ENCODE measurements at regions not wholly inside any gene's neighbourhood (a gene's known extent, or its start where the extent isn't known, plus 50 kb on each side); places are given as distances from the start of the nearest gene placed in this dataset.

DNA sequence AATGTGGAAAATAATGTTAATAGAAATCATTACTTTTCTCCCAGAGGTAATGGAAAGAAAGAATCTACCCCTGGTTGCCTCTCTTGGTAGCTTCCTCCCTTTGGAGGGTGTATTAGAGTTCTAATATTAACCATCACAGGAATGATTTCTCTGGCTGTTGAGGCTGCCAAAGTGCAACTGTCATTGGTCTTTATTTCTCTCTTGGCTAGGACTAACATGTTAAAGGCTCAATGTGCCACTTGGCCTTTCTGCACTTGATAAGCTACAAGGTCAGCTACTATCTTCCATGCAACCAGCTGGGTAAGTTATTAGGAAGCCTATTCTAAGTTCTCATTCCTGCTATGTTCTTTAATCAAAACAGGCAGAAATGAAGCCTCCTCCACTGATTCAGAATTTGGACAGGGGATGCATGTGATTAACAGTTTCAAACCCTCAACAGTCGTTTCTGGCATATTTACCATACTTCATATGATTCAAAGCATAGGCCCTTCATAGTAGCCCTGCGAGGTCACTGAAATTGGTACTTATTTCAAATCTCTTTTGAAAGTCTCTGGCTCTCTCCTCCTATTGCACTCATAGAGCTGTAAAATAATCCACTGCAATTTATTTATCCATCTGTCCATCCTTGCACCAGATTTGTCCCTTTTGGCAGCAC, 645.0 kb downstream of the SORCS1 start:
- TF ChIP-seq, protein P1, sequence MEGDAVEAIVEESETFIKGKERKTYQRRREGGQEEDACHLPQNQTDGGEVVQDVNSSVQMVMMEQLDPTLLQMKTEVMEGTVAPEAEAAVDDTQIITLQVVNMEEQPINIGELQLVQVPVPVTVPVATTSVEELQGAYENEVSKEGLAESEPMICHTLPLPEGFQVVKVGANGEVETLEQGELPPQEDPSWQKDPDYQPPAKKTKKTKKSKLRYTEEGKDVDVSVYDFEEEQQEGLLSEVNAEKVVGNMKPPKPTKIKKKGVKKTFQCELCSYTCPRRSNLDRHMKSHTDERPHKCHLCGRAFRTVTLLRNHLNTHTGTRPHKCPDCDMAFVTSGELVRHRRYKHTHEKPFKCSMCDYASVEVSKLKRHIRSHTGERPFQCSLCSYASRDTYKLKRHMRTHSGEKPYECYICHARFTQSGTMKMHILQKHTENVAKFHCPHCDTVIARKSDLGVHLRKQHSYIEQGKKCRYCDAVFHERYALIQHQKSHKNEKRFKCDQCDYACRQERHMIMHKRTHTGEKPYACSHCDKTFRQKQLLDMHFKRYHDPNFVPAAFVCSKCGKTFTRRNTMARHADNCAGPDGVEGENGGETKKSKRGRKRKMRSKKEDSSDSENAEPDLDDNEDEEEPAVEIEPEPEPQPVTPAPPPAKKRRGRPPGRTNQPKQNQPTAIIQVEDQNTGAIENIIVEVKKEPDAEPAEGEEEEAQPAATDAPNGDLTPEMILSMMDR (IDR thresholded peaks at IDR 0.05), result no peak
- TF ChIP-seq EZH2 (IDR thresholded peaks at IDR 0.05; ENCODE audit: borderline replicate concordance, insufficient read depth, low read depth, low read length, poor library complexity, severe bottlenecking), result no peak

All from B cell (primary cell).